ENCODE measurements at regions not wholly inside any gene's neighbourhood (a gene's known extent, or its start where the extent isn't known, plus 50 kb on each side); places are given as distances from the start of the nearest gene placed in this dataset.

DNA sequence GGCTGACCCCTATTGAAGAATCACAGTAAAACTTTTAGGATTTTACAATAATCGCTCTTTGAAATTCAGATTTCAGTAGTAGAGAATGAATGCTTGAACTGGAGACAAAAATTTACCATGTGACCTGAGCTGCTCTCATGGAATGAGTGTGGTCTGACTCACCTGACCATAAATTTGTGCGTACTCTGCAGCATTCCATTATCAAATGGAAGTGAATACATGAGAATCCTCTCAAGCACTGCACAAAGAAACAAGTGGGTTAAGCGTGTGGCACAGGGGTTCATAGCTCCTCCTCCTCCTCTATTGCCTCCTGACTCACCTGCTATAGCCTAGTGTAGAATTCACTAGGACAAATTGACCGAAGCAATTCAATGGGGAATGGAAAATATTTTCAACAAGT, 269.8 kb upstream of the CDH9 start:
- no peak for TF ChIP-seq CTCF (IDR thresholded peaks at IDR 0.05; ENCODE audit: control insufficient read depth, insufficient read depth, low read depth, low read length, missing control alignments)
- DNase-seq (ENCODE audit: low read depth) = no peak

GRCh38 chr5:27290172-27290571, 251.8 kb upstream of the CDH9 start:
- DNase-seq (ENCODE audit: low read depth) = no peak
- H3K4me3 ChIP-seq (ENCODE audit: control insufficient read depth, low read depth, low read length) = no peak overlapping the region
- TF ChIP-seq CTCF (IDR thresholded peaks at IDR 0.05; ENCODE audit: control insufficient read depth, insufficient read depth, low read depth, low read length, missing control alignments) = no peak

More for the DNA sequence above, 269.8 kb upstream of the CDH9 start:
- H3K4me3 ChIP-seq (ENCODE audit: control insufficient read depth, low read depth, low read length) = no peak overlapping the region

- TF ChIP-seq CTCF (IDR thresholded peaks at IDR 0.05; ENCODE audit: control insufficient read depth, insufficient read depth, low read depth, low read length, missing control alignments) = no peak
- DNase-seq (ENCODE audit: low read depth) = no peak
Measured at GRCh38 chr5:27276119-27276518, 237.7 kb upstream of the CDH9 start.

GRCh38 chr5:27275345-27275744, 237.0 kb upstream of the CDH9 start:
- no peak overlapping the region for H3K4me3 ChIP-seq (ENCODE audit: control insufficient read depth, low read depth, low read length)
- no peak for TF ChIP-seq CTCF (IDR thresholded peaks at IDR 0.05; ENCODE audit: control insufficient read depth, insufficient read depth, low read depth, low read length, missing control alignments)
- DNase-seq (ENCODE audit: low read depth) = no peak

More at GRCh38 chr5:27276119-27276518, 237.7 kb upstream of the CDH9 start:
- H3K4me3 ChIP-seq (ENCODE audit: control insufficient read depth, low read depth, low read length) = no peak overlapping the region

DNA sequence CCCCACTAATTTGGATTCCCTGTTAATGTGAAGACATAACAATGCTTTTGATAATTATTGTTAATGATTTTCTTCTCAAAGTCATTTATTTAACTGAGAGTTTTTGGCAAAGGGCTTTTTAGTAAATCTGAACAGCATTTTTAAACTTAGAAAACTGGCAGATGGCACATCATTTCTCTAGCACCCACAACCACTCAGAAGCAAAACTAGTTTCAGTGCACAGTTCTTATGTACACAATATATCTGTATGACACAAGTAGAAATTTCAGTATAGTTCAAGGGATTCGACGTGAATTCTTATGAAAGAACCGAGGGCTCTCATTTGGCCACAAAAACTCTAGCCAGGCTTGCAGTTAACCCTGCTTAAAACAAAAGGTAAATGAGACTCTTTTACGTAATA, 231.4 kb upstream of the CDH9 start:
- TF ChIP-seq CTCF (IDR thresholded peaks at IDR 0.05; ENCODE audit: control insufficient read depth, insufficient read depth, low read depth, low read length, missing control alignments) = no peak
- no peak for DNase-seq (ENCODE audit: low read depth)
- no peak overlapping the region for H3K4me3 ChIP-seq (ENCODE audit: control insufficient read depth, low read depth, low read length)

- no peak for TF ChIP-seq CTCF (IDR thresholded peaks at IDR 0.05; ENCODE audit: control insufficient read depth, insufficient read depth, low read depth, low read length, missing control alignments)
- no peak for DNase-seq (ENCODE audit: low read depth)
Measured at GRCh38 chr5:27267209-27267824, 228.9 kb upstream of the CDH9 start.

More at GRCh38 chr5:27267209-27267824, 228.9 kb upstream of the CDH9 start:
- no peak overlapping the region for H3K4me3 ChIP-seq (ENCODE audit: control insufficient read depth, low read depth, low read length)

All from AG09309 (cell line).